G401 (cell line): ENCODE measurements at regions not wholly inside any gene's neighbourhood (a gene's known extent, or its start where the extent isn't known, plus 50 kb on each side); places are given as distances from the start of the nearest gene placed in this dataset.

Experiments
- DNase-seq: peaks from one replicate; pipeline ENCODE4 v3.0.0-alpha.2; 2015; ENCODE audit warnings: low spot score
- in situ Hi-C: cut with HindIII; loops from 2 replicates; pipeline ENCODE4 v1.10.0; 2016; ENCODE audit warnings: low sequenced_read_pairs, mixed read lengths

GRCh38 chr10:125475815-125476214 is 207.1 kb downstream of the TEX36 start:
- DNase-seq: no peak
- in situ Hi-C loops: no loop called here

GRCh38 chr10:125473143-125473793 is 209.7 kb downstream of the TEX36 start:
- DNase-seq: no peak
- in situ Hi-C loops: no loop called here

GRCh38 chr10:125472010-125472607 is 210.9 kb downstream of the TEX36 start:
- DNase-seq: no peak
- in situ Hi-C loops: no loop called here

GRCh38 chr10:125468278-125468677 is 214.7 kb downstream of the TEX36 start:
- in situ Hi-C loops: no loop called here
- peak; percentile 40 for DNase-seq

- no peak for DNase-seq
- in situ Hi-C loops: no loop called here
Observed at GRCh38 chr10:125466685-125467084, 216.3 kb downstream of the TEX36 start.

- no peak for DNase-seq
- in situ Hi-C loops: no loop called here
Observed at GRCh38 chr10:125462845-125463244, 220.1 kb downstream of the TEX36 start.

GRCh38 chr10:125460326-125460725 is 222.6 kb downstream of the TEX36 start:
- in situ Hi-C loops: no loop called here

GRCh38 chr10:125457406-125457805 is 225.6 kb downstream of the TEX36 start:
- in situ Hi-C loops: no loop called here
- DNase-seq: no peak

More at GRCh38 chr10:125460326-125460725, 222.6 kb downstream of the TEX36 start:
- no peak for DNase-seq

- in situ Hi-C loops: no loop called here
- DNase-seq: no peak
Observed at GRCh38 chr10:125455855-125456254, 227.1 kb downstream of the TEX36 start.

GRCh38 chr10:125455431-125455830 is 227.5 kb downstream of the TEX36 start:
- no peak for DNase-seq
- in situ Hi-C loops: no loop called here

- in situ Hi-C loops: no loop called here
- no peak for DNase-seq
Observed at GRCh38 chr10:125451319-125451718, 231.6 kb downstream of the TEX36 start.

- in situ Hi-C loops: no loop called here
Observed at GRCh38 chr10:125450218-125450617, 232.7 kb downstream of the TEX36 start.

GRCh38 chr10:125449571-125449970 is 233.4 kb downstream of the TEX36 start:
- in situ Hi-C loops: no loop called here
- DNase-seq: no peak

More at GRCh38 chr10:125450218-125450617, 232.7 kb downstream of the TEX36 start:
- no peak for DNase-seq

- in situ Hi-C loops: no loop called here
- DNase-seq: no peak
Observed at GRCh38 chr10:125448596-125448995, 234.4 kb downstream of the TEX36 start.

- no peak for DNase-seq
- in situ Hi-C loops: no loop called here
Observed at GRCh38 chr10:125444790-125445189, 238.2 kb downstream of the TEX36 start.

GRCh38 chr10:125442856-125443540 is 240.0 kb downstream of the TEX36 start:
- DNase-seq: no peak

GRCh38 chr10:125441151-125441550 is 241.8 kb downstream of the TEX36 start:
- in situ Hi-C loops: no loop called here
- no peak for DNase-seq

More at GRCh38 chr10:125442856-125443540, 240.0 kb downstream of the TEX36 start:
- in situ Hi-C loops: no loop called here

GRCh38 chr10:125431149-125431548 is 251.8 kb downstream of the TEX36 start:
- DNase-seq: no peak
- in situ Hi-C loops: no loop called here

- in situ Hi-C loops: no loop called here
- no peak for DNase-seq
Observed at GRCh38 chr10:125428054-125428453, 254.9 kb downstream of the TEX36 start.

- in situ Hi-C loops: no loop called here
Observed at GRCh38 chr10:125424191-125424847, 258.6 kb downstream of the TEX36 start.

More at GRCh38 chr10:125424191-125424847, 258.6 kb downstream of the TEX36 start:
- no peak for DNase-seq
